Tibial nerve (tissue), 4 donors: ENCODE measurements at regions not wholly inside any gene's neighbourhood (a gene's known extent, or its start where the extent isn't known, plus 50 kb on each side); places are given as distances from the start of the nearest gene placed in this dataset.
A peak's percentile ranks its signal among the peaks of the same experiment; 100 is the strongest.

Source experiments
- DNase-seq, 2 donors: peaks; one replicate each; pipeline ENCODE4 v3.0.0-alpha.2; 2019; ENCODE audit warnings: low spot score in 2 of 2
- H3K27ac ChIP-seq, 4 donors: fragments of 200-600 bp; sonication (generic) in 3 of 4; one replicate each; pipeline ENCODE4 v1.5.1; 2017 to 2019; ENCODE audit warnings: mild to moderate bottlenecking in 1 of 4
- H3K27me3 ChIP-seq, 2 donors: fragments of 200-600 bp; sonication (generic) in 1 of 2; one replicate each; pipeline versions ENCODE4 v1.5.1 to v1.6.0; 2017 to 2019
- H3K36me3 ChIP-seq, 3 donors: fragments of 200-600 bp; sonication (generic); one replicate each; pipeline ENCODE4 v1.5.1; 2018 to 2019
- H3K4me1 ChIP-seq, 4 donors: fragments of 200-600 bp; sonication (generic) in 3 of 4; one replicate each; pipeline ENCODE4 v1.5.1; 2017 to 2019
- H3K4me3 ChIP-seq, 4 donors: fragments of 200-600 bp; sonication (generic) in 3 of 4; one replicate each; pipeline ENCODE4 v1.5.1; 2017 to 2019; ENCODE audit warnings: mild to moderate bottlenecking in 1 of 4, moderate library complexity in 1 of 4
- H3K9me3 ChIP-seq, 4 donors: fragments of 200-600 bp; sonication (generic) in 3 of 4; one replicate each; pipeline ENCODE4 v1.5.1; 2017 to 2019
- EP300 ChIP-seq, 2 donors: sonication (generic); formaldehyde crosslinking; IDR thresholded peaks; one replicate each; pipeline ENCODE4 v1.6.1; 2017; ENCODE audit warnings: antibody characterized with exemption in 2 of 2, mild to moderate bottlenecking in 1 of 2
- POLR2A ChIP-seq, 2 donors: fragments of 450-650 bp; IDR thresholded peaks; one replicate each; pipeline ENCODE4 v1.6.1; 2017; ENCODE audit warnings: antibody characterized with exemption in 2 of 2, mild to moderate bottlenecking in 2 of 2, moderate library complexity in 2 of 2
- WGBS, 2 donors: methylation state at CpG; one replicate each; pipeline ENCODE4 v1.1.5; 2018; 5-methylcytosine and 5-hydroxymethylcytosine counted together
- TF ChIP-seq, protein P1 (sequence below), 5 experiments: fragments of 200-600 bp in 3 of 5; fragments of 450-650 bp in 2 of 5; sonication (generic) in 3 of 5; IDR thresholded peaks; one replicate each; pipeline ENCODE4 v1.5.1; 2016 to 2019; ENCODE audit warnings: antibody characterized with exemption in 5 of 5, mild to moderate bottlenecking in 3 of 5, moderate library complexity in 2 of 5

DNA sequence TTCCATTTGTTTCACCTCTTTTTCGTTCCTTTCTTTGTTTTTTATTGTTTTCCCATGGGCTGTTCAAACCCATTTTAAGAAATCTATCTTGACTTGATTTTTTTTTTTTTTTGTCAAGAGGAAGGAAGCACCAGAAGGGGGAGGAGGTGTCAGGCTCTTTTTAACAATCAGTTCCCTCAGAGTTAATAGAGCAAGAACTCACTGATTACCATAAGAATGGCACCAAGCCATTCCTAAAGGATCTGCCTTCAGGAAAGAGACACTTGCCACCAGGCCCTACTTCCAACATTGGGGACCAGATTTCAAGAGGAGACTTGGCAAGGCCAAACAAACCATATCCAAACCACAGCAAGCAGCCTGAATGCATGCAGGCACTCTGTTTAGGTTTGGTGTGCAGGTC, 168.0 kb downstream of the OTOR start:
- DNase-seq: no peak
- Histone ChIP-seq H3K27me3 (no peaks in the 10 kb centered on the region), H3K27ac (no peak overlapping the region), H3K9me3 (peaks cover 0 to 15% (median 0%) of the 10 kb centered on the region in 4 donors), H3K4me3 (no peak overlapping the region), H3K36me3 (no peaks in the 10 kb centered on the region), H3K4me1 (no peaks in the 10 kb centered on the region)
- TF ChIP-seq, protein P1, sequence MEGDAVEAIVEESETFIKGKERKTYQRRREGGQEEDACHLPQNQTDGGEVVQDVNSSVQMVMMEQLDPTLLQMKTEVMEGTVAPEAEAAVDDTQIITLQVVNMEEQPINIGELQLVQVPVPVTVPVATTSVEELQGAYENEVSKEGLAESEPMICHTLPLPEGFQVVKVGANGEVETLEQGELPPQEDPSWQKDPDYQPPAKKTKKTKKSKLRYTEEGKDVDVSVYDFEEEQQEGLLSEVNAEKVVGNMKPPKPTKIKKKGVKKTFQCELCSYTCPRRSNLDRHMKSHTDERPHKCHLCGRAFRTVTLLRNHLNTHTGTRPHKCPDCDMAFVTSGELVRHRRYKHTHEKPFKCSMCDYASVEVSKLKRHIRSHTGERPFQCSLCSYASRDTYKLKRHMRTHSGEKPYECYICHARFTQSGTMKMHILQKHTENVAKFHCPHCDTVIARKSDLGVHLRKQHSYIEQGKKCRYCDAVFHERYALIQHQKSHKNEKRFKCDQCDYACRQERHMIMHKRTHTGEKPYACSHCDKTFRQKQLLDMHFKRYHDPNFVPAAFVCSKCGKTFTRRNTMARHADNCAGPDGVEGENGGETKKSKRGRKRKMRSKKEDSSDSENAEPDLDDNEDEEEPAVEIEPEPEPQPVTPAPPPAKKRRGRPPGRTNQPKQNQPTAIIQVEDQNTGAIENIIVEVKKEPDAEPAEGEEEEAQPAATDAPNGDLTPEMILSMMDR (IDR thresholded peaks at IDR 0.05): no peak
- no peak for TF ChIP-seq EP300 (IDR thresholded peaks at IDR 0.05)
- no peak for TF ChIP-seq POLR2A (IDR thresholded peaks at IDR 0.05)
- 56 to 69% methylated on average over 1 of the region's 1 CpG for WGBS, 2 donors

DNA sequence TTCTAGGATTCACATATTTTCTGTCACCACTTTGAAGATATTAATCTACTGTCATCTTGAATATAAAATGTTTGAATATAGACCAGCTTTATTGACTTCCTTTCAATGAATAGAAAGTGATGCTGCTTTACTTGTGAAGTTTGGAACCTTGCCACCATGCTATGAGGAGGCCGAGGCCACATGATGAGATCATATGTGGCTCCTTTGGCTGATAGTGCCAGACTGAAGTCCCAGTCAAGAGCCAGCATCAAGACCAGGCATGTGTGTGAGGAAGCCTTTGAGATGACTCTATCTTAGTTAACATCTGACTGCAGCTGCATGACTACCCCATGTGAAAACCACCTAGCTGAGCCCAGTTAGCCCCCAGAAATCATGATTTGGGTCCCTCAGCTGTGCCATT, 169.5 kb downstream of the OTOR start:
- Histone ChIP-seq H3K4me3 (no peak overlapping the region), H3K27ac (no peak overlapping the region), H3K36me3 (no peaks in the 10 kb centered on the region), H3K27me3 (no peaks in the 10 kb centered on the region), H3K4me1 (peaks cover 0 to 6% (median 0%) of the 10 kb centered on the region in 4 donors), H3K9me3 (peaks cover 0 to 10% (median 0%) of the 10 kb centered on the region in 4 donors)
- WGBS, 2 donors: 22 to 40% methylated on average over 1 of the region's 1 CpG
- TF ChIP-seq, protein P1 (IDR thresholded peaks at IDR 0.05): no peak
- no peak for TF ChIP-seq EP300 (IDR thresholded peaks at IDR 0.05)
- TF ChIP-seq POLR2A (IDR thresholded peaks at IDR 0.05): no peak
- no peak for DNase-seq

DNA sequence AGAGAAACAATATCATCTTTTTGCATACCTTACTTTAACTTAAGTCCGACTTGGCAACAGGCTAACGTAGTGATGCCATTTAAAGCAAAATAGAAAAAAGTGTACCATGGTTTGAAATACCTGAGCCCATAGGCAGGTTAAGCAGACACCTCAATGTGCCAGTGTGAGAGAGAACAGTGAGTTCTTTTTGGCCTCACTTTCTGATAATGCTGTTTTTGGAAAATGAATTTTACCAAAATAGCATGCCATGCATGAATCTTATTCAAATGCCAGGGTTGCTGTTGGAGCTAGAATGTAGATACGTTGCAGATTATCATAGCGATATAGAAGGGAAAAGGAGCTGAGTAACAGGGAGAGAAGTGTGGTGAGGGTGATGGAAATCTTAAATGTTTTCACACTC, 170.2 kb downstream of the OTOR start:
- DNase-seq: no peak
- Histone ChIP-seq H3K27ac (no peak overlapping the region), H3K27me3 (no peaks in the 10 kb centered on the region), H3K4me3 (no peak overlapping the region), H3K9me3 (peaks cover 0 to 2% (median 0%) of the 10 kb centered on the region in 4 donors), H3K36me3 (no peaks in the 10 kb centered on the region), H3K4me1 (peaks cover 0 to 11% (median under 1%) of the 10 kb centered on the region in 4 donors)
- 89 to 92% methylated on average over 4 of the region's 4 CpGs for WGBS, 2 donors
- TF ChIP-seq, protein P1 (IDR thresholded peaks at IDR 0.05): no peak
- TF ChIP-seq POLR2A (IDR thresholded peaks at IDR 0.05) (no peak), EP300 (IDR thresholded peaks at IDR 0.05) (no peak)

DNA sequence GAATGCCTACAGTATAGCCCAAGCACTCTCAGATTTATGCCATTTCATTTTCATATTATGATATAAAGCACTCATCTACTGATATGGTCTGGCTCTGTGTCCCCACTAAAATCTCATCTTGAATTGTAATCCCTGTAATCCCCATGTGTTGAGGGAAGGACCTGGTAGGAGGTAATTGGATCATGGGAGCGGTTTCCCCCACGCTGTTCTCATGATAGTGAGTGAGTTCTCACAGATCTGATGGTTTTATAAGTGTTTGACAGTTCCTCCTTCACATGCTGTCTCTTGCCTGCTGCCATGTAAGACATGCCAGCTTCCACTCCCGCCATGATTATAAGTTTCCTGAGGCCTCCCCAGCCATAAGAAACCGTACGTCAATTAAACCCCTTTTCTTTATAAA, 171.7 kb downstream of the OTOR start:
- H3K4me3 ChIP-seq: no peak overlapping the region
- no peak for DNase-seq
- peaks cover 0 to 14% (median 2%) of the 10 kb centered on the region in 4 donors for H3K4me1 ChIP-seq
- no peak overlapping the region for H3K27ac ChIP-seq
- no peaks in the 10 kb centered on the region for H3K36me3 ChIP-seq
- H3K9me3 ChIP-seq: no peaks in the 10 kb centered on the region
- TF ChIP-seq, protein P1 (IDR thresholded peaks at IDR 0.05): no peak
- TF ChIP-seq POLR2A (IDR thresholded peaks at IDR 0.05): no peak
- TF ChIP-seq EP300 (IDR thresholded peaks at IDR 0.05): no peak
- 70 to 73% methylated on average over 5 of the region's 5 CpGs for WGBS, 2 donors
- H3K27me3 ChIP-seq: no peaks in the 10 kb centered on the region

DNA sequence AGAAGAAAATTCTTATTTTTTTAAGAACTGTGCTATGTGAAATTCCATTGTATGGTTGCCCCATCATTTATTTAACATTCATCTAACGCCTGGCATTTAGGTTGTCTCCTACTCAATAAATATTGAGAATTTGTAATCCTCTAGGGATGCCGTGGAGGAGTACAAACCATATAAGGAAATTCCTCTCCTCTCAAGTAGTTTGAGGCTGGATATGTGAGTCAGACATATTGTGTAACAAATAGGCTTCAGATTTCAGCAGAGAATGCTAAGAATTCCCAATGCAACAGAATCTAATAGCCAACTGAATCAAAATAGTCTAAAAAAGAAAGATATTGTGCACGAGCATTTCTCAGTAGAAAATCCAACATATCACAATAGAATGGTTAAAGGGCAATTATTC, 174.7 kb downstream of the OTOR start:
- TF ChIP-seq, protein P1 (IDR thresholded peaks at IDR 0.05): no peak
- TF ChIP-seq EP300 (IDR thresholded peaks at IDR 0.05) (peak in 1 of 2 donors; percentile 40), POLR2A (IDR thresholded peaks at IDR 0.05) (no peak)

More for the DNA sequence above, 174.7 kb downstream of the OTOR start:
- Histone ChIP-seq H3K4me3 (no peak overlapping the region), H3K4me1 (peaks cover 0 to 14% (median 2%) of the 10 kb centered on the region in 4 donors), H3K27ac (peak overlapping the region in 3 of 4 donors; percentile 40 to 89 (median 74)), H3K36me3 (no peaks in the 10 kb centered on the region), H3K9me3 (no peaks in the 10 kb centered on the region), H3K27me3 (no peaks in the 10 kb centered on the region)
- no peak for DNase-seq
- 18 to 27% methylated on average over 3 of the region's 3 CpGs for WGBS, 2 donors
